HG03139 (cell line): ENCODE measurements at regions not wholly inside any gene's neighbourhood (a gene's known extent, or its start where the extent isn't known, plus 50 kb on each side); places are given as distances from the start of the nearest gene placed in this dataset.

Experiments used
- ATAC-seq: cut with Tn5 transposase; IDR thresholded peaks from one replicate; pipeline ENCODE4 v1.9.1; 2021; ENCODE audit not compliant: unreplicated experiment

GRCh38 chr13:85742355-85742754 is 56.9 kb downstream of the SLITRK6 start:
- ATAC-seq = no peak

GRCh38 chr13:85741017-85741416 is 58.2 kb downstream of the SLITRK6 start:
- ATAC-seq = no peak

DNA sequence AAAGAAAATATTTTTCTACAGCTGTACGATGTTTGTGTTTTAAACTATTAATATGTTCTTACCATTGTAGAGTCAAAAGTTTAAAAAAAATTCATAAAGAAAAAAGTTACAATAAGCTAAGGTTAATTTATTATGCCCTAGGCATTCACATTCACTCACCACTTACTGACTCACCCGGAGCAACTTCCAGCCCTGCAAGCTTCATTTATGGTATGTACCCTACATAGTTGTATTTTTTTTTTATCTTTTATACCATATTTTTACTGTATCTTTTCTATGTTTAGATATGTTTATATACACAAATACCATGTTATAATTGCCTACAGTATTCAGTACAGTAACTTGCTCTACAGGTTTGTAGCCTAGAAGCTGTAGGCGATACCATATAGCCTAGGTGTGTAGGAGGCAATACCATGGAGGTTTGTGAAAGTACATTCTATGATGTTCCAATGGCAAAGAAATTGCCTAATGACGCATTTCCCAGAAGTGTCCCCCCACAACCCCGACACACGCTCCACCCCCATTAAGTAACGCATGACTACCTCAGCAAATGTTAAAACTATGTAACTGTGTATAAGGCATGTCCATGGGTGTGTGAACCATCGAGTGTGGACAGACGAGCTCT is 60.4 kb downstream of the SLITRK6 start:
- ATAC-seq = no peak

DNA sequence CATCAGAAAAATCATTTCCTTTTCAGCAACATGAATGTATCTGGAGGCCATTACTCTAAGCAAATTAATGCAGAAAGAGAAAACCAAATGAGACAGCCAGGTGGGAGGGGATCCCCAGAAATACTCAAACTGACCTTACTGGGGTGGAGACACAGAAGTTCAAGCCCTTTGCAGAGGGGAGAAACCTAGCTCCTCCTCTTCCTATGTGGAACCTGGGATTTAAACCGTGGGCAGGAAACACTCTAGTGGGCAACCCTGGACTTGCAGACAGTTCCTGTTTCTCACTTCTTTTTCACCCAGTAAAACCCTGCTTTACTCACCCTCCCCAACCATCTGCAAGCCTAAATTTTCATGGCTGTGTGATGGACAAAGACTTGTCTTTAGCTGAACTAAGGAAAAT is 61.3 kb downstream of the SLITRK6 start:
- no peak for ATAC-seq

GRCh38 chr13:85729296-85729695 is 69.9 kb downstream of the SLITRK6 start:
- ATAC-seq = no peak

DNA sequence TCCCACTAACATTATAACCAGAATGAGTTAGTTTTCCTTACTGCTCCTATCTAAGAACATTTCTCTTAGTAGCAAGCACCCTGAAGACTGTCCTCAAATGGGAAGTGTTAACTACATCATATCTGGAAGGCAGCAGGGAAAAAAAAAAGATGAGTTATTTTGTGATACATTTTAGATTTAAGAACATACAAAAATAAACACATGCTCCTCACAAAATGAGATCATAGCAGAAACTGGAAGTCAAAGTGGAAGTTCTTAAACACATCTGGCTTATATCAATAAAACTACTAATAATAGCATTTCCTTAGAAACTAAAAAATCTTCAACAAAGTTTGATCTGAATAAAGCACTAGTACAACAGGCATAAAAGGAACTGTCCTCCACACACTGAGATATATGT is 70.4 kb downstream of the SLITRK6 start:
- no peak for ATAC-seq

DNA sequence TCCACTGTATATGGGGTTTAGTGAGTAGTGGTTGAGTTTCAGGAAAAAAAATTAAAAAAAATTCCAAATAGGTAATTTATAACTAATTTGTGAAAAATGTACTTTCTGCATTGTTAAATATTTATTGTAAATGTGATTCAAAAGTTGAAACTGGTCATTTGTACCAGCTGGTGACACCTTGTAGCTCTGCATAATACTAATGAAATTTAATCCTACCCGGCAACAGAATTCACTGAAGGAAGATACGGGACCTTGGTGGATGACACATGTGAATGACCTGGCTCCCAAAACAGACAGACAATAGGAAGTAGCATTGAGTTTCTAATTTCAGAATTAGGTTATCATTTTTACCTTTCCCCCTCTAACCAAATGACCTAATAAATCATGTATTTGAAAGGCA is 73.8 kb downstream of the SLITRK6 start:
- no peak for ATAC-seq

GRCh38 chr13:85724546-85725432 is 74.4 kb downstream of the SLITRK6 start:
- no peak for ATAC-seq

- no peak for ATAC-seq
Observed at GRCh38 chr13:85719749-85720148, 79.5 kb downstream of the SLITRK6 start.

- no peak for ATAC-seq
Observed at GRCh38 chr13:85717921-85718320, 81.3 kb downstream of the SLITRK6 start.

GRCh38 chr13:85710545-85710944 is 88.7 kb downstream of the SLITRK6 start:
- ATAC-seq = no peak

DNA sequence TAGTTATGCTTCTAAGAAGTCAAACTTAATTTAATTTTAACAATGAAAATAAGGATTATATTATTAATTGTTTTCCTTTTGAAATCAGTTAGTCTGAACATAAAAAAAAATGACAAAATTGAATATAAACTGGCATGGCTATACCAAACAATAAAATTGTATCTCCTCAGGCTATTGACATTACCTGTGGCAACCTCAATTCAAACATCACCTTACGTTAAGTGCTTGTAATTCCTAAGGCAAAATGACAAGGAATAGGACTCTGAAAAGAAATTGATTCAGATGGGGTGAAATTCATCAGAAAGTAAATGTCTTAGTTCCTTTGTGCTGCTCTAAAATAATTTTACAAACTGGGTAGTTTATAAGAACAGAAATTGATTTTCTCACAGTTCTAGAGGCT is 89.5 kb downstream of the SLITRK6 start:
- ATAC-seq = no peak

DNA sequence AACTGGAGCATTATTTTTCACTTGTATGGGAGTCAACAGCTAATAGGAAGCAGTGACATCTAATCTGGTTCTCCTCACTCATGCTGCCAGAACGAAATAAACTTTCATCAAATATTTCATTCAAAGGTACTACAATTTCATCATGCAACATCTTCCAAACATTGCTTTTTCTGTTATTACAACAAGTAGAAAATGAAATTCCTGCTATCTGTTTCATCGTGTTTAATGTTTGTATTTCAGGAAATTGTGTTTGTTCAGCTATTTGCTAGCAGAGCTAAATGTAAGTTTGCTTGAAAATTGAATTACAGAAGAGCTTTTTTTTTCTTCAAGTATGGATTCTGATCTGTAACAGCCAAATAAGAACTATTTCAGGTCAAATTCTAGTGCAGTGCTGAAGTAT is 90.1 kb downstream of the SLITRK6 start:
- ATAC-seq = no peak

DNA sequence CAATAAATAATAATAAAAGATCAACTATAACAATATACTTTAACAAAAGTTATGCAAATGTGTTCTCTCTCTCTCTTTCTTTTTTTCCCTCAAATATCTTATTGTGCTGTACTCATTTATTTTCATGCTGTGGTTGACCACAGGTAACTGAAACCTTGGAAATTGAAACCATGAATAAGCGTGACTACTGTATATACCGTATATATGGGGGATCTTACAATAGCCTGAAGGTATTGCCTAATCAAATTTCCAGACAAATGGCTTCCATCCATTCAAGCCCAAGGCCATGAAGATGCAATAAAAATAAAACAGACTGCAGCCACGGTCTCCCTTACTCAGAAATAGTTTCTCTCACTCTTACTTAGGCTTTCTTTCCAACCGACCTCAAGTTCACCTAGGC is 98.3 kb downstream of the SLITRK6 start:
- no peak for ATAC-seq

GRCh38 chr13:85698256-85698655 is 101.0 kb downstream of the SLITRK6 start:
- ATAC-seq = no peak

- ATAC-seq = no peak
Observed at GRCh38 chr13:85694992-85695391, 104.2 kb downstream of the SLITRK6 start.

DNA sequence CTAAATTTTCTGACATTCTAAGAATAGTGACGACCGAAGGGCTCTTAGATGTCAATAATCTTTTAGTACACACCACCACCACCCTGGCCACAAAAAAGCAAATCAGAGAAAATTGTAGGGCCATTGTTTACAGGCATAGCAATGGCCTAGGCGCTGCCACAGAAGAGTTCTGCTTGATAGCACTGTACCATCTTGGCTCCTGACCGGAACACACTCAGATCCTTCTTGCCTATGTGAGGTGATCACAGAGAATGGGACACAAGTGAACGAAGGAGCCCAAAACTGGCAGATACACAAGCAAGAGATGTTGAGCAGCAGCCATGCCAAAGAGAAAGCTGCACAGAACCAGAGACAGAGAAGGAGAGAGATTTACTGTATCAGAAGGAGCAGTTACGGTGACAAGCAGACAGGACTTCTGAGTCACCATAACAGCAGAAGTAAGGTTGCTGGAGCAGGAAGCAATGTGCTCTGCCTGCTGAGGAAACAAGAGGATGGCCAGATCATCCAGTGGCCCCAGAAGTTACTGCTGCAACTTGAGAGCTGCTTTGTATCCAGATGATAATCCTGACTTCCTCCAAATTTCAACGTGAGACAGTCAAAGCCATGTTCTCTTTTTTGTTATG is 105.2 kb downstream of the SLITRK6 start:
- no peak for ATAC-seq

GRCh38 chr13:85690368-85690767 is 108.9 kb downstream of the SLITRK6 start:
- ATAC-seq = no peak

- ATAC-seq = no peak
Observed at GRCh38 chr13:85685436-85685835, 113.8 kb downstream of the SLITRK6 start.

DNA sequence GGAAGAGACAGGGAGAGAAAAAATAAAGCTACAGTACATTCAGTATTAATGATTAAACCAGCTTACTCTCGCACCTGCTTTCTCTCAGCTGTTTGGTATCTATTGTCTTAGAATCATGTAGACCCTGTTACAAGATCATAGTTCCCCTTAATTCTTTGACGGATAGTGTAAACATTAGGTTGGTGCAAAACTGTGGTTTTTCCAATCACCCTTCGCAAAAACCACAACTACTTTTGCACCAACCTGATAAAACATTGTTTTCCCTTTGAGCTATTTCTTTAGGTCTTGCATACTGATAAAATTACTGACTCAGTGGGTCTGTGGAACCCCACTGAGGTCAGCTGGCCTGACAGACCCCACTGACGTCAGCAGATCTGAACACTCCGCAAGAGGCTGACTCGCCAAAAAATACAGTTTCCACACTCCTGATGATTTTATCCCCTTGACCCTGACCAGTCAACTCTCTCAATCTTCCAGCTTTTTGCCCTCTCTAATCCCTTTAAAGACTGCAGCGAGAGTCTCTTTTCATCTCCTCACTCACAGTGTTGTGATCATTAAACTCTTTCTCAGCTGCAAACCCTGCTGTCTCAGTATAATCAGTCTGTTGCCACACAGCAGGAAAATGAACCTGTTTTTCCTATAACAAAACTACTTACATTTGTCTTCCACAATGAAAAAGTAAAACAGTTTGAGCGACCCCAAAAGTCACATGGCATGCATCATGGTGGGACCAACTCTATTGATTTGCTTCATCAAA is 123.9 kb downstream of the SLITRK6 start:
- ATAC-seq = no peak

DNA sequence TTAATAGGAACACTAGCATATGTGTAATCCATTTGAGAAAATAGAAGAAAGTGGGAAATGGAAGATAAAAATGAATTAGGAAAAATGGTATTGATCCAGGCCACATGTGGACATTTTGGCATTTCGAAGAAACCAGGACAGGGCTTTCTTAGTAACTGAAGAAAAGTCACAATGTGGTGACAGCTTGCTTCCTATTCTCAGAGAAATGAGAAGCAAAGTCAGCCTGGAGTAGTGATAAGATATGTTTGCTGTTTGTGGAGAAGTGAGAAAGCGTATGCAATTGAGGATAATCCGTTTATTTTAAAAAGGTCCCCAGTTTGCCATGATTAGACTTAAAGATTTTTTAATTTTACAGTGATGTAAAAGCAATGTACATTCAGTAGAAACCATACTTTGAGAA is 127.9 kb downstream of the SLITRK6 start:
- no peak for ATAC-seq
